ENCODE measurements at regions not wholly inside any gene's neighbourhood (a gene's known extent, or its start where the extent isn't known, plus 50 kb on each side); places are given as distances from the start of the nearest gene placed in this dataset.

- POLR2A ChIA-PET: no interaction called here
- no peak for DNase-seq (ENCODE audit: unreplicated experiment)
- H3K9me3 Mint-ChIP-seq (ENCODE audit: unreplicated experiment): no peaks in the 10 kb centered on the region
- CTCF ChIA-PET: interaction anchor here (0.6 to 1.0 kb wide), 2 partner anchors 15 to 93 kb away, joined by 3 read pairs; no protein-coding TSS in a partner anchor
- H3K4me1 Mint-ChIP-seq (ENCODE audit: insufficient read depth, unreplicated experiment): no peaks in the 10 kb centered on the region
- no peak overlapping the region for H3K27ac Mint-ChIP-seq (ENCODE audit: low read depth, unreplicated experiment)
- intact Hi-C loops (cut with micrococcal nuclease): no loop called here
- TF ChIP-seq CTCF (IDR thresholded peaks at IDR 0.05; ENCODE audit: unreplicated experiment): no peak
- H3K4me3 Mint-ChIP-seq (ENCODE audit: unreplicated experiment): no peak overlapping the region
- BruUV-seq (replicated peaks): no TSS peak
- no peaks in the 10 kb centered on the region for H3K36me3 Mint-ChIP-seq (ENCODE audit: insufficient read depth, unreplicated experiment)
- H3K27me3 Mint-ChIP-seq (ENCODE audit: insufficient read depth, unreplicated experiment): no peaks in the 10 kb centered on the region
These were observed 430.9 kb downstream of the ATP23 start for GRCh38 chr12:58372298-58372697.

- CTCF ChIA-PET: no interaction called here
- BruUV-seq (replicated peaks): no TSS peak
These were observed 436.7 kb downstream of the ATP23 start for GRCh38 chr12:58378028-58378427.

GRCh38 chr12:58381546-58381945 is 440.2 kb downstream of the ATP23 start:
- Mint-ChIP-seq H3K4me1 (ENCODE audit: insufficient read depth, unreplicated experiment) (no peaks in the 10 kb centered on the region), H3K27ac (ENCODE audit: low read depth, unreplicated experiment) (no peak overlapping the region), H3K9me3 (ENCODE audit: unreplicated experiment) (no peaks in the 10 kb centered on the region), H3K27me3 (ENCODE audit: insufficient read depth, unreplicated experiment) (no peaks in the 10 kb centered on the region), H3K36me3 (ENCODE audit: insufficient read depth, unreplicated experiment) (no peaks in the 10 kb centered on the region), H3K4me3 (ENCODE audit: unreplicated experiment) (no peak overlapping the region)
- ChIA-PET POLR2A (no interaction called here), CTCF (interaction anchor here (1.4 kb wide), 1 partner anchor 10 kb away, joined by 3 read pairs; no protein-coding TSS in a partner anchor)
- no TSS peak for BruUV-seq (replicated peaks)
- intact Hi-C loops (cut with micrococcal nuclease): no loop called here
- DNase-seq (ENCODE audit: unreplicated experiment): no peak
- no peak for TF ChIP-seq CTCF (IDR thresholded peaks at IDR 0.05; ENCODE audit: unreplicated experiment)

More at GRCh38 chr12:58378028-58378427, 436.7 kb downstream of the ATP23 start:
- H3K4me1 Mint-ChIP-seq (ENCODE audit: insufficient read depth, unreplicated experiment): no peaks in the 10 kb centered on the region
- DNase-seq (ENCODE audit: unreplicated experiment): peak; percentile 11
- POLR2A ChIA-PET: interaction anchor here (0.7 kb wide), 1 partner anchor 9 kb away, joined by 3 read pairs; no protein-coding TSS in a partner anchor
- H3K27ac Mint-ChIP-seq (ENCODE audit: low read depth, unreplicated experiment): peak overlapping the region; percentile 46
- H3K4me3 Mint-ChIP-seq (ENCODE audit: unreplicated experiment): no peak overlapping the region
- TF ChIP-seq CTCF (IDR thresholded peaks at IDR 0.05; ENCODE audit: unreplicated experiment): no peak
- intact Hi-C loops (cut with micrococcal nuclease): no loop called here
- no peaks in the 10 kb centered on the region for H3K9me3 Mint-ChIP-seq (ENCODE audit: unreplicated experiment)
- no peaks in the 10 kb centered on the region for H3K27me3 Mint-ChIP-seq (ENCODE audit: insufficient read depth, unreplicated experiment)
- no peaks in the 10 kb centered on the region for H3K36me3 Mint-ChIP-seq (ENCODE audit: insufficient read depth, unreplicated experiment)

- no peaks in the 10 kb centered on the region for H3K36me3 Mint-ChIP-seq (ENCODE audit: insufficient read depth, unreplicated experiment)
- no peaks in the 10 kb centered on the region for H3K9me3 Mint-ChIP-seq (ENCODE audit: unreplicated experiment)
- H3K4me1 Mint-ChIP-seq (ENCODE audit: insufficient read depth, unreplicated experiment): no peaks in the 10 kb centered on the region
- no peak overlapping the region for H3K27ac Mint-ChIP-seq (ENCODE audit: low read depth, unreplicated experiment)
- no peak overlapping the region for H3K4me3 Mint-ChIP-seq (ENCODE audit: unreplicated experiment)
- BruUV-seq (replicated peaks): no TSS peak
- H3K27me3 Mint-ChIP-seq (ENCODE audit: insufficient read depth, unreplicated experiment): no peaks in the 10 kb centered on the region
- no peak for TF ChIP-seq CTCF (IDR thresholded peaks at IDR 0.05; ENCODE audit: unreplicated experiment)
- CTCF ChIA-PET: interaction anchor here (0.6 to 1.0 kb wide), 3 partner anchors 14 to 731 kb away, joined by 3 to 4 read pairs (median 3); no protein-coding TSS in a partner anchor
- DNase-seq (ENCODE audit: unreplicated experiment): no peak
- intact Hi-C loops (cut with micrococcal nuclease): no loop called here
- POLR2A ChIA-PET: no interaction called here
These were observed 442.8 kb downstream of the ATP23 start for GRCh38 chr12:58384196-58384595.

All from MCF 10A (cell line).